IMR-90 (cell line): ENCODE measurements at regions not wholly inside any gene's neighbourhood (a gene's known extent, or its start where the extent isn't known, plus 50 kb on each side); places are given as distances from the start of the nearest gene placed in this dataset.

Source experiments
- ATAC-seq: fragments of 200-7000 bp; cut with Tn5 transposase; 2 replicates; pipeline ENCODE4 v1.9.1; 2020; ENCODE audit warnings: low read depth, mild to moderate bottlenecking, moderate library complexity
- BruUV-seq: library from RNA; stranded (reverse); fragments of 400-500 nt; replicated peaks from 2 replicates; lab custom pipeline; 2021; lab: Mats Ljungman, UMichigan
- CTCF ChIA-PET: fragments of 300-600 bp; formaldehyde crosslinking; extraction: SDS; loops from one replicate; lab custom pipeline; 2021; ENCODE audit warnings: antibody characterized with exemption; lab: Yijun Ruan, JAX
- POLR2A ChIA-PET: fragments of 300-600 bp; sonication (Branson Sonifier 250); formaldehyde crosslinking; loops from one replicate; lab custom pipeline; 2022; ENCODE audit warnings: antibody characterized with exemption; ENCODE audit not compliant: unreplicated experiment; lab: Charles Lee
- DNase-seq: peaks from one replicate; pipeline ENCODE4 v3.0.0; 2013
- H2AFZ ChIP-seq: replicated peaks from 2 replicates; pipeline ENCODE3; 2013; ENCODE audit warnings: low read length, mild to moderate bottlenecking; ENCODE audit not compliant: poor library complexity
- H2AK5ac ChIP-seq: 2 replicates; pipeline ENCODE4 v1.6.1; 2013; ENCODE audit warnings: low read depth, low read length, inconsistent platforms
- H2AK9ac ChIP-seq: replicated peaks from 2 replicates; pipeline ENCODE3; 2013; ENCODE audit warnings: mild to moderate bottlenecking, low read depth, low read length, moderate library complexity; ENCODE audit not compliant: poor library complexity
- H2BK120ac ChIP-seq: 2 replicates; pipeline ENCODE4 v1.6.1; 2013; ENCODE audit warnings: low read depth, low read length, inconsistent platforms
- H2BK15ac ChIP-seq: 3 replicates; pipeline ENCODE4 v1.6.1; 2013; ENCODE audit warnings: low read depth, low read length, inconsistent platforms
- H2BK20ac ChIP-seq: 2 replicates; pipeline ENCODE4 v1.6.1; 2013; ENCODE audit warnings: low read depth, mild to moderate bottlenecking, inconsistent platforms, low read length, moderate library complexity
- H2BK5ac ChIP-seq: 2 replicates; pipeline ENCODE4 v1.6.1; 2013; ENCODE audit warnings: mild to moderate bottlenecking, low read depth, low read length, inconsistent platforms; ENCODE audit not compliant: poor library complexity, severe bottlenecking
- H3K14ac ChIP-seq: replicated peaks from 2 replicates; pipeline ENCODE4 v1.6.1; 2013; ENCODE audit warnings: low read depth, low read length, inconsistent platforms
- H3K18ac ChIP-seq: 2 replicates; pipeline ENCODE4 v1.6.1; 2013; ENCODE audit warnings: low read depth, low read length, control low read depth
- H3K23ac ChIP-seq: 2 replicates; pipeline ENCODE4 v1.6.1; 2013; ENCODE audit warnings: low read depth, low read length, inconsistent platforms
- H3K27ac ChIP-seq: 2 replicates; pipeline ENCODE4 v1.5.1; 2013; ENCODE audit warnings: mild to moderate bottlenecking, control low read depth, low read length; ENCODE audit not compliant: insufficient read depth
- H3K27me3 ChIP-seq: 2 replicates; pipeline ENCODE4 v1.6.1; 2013; ENCODE audit warnings: low read length; ENCODE audit not compliant: control insufficient read depth, insufficient read depth
- H3K36me3 ChIP-seq: 2 replicates; pipeline ENCODE4 v1.6.1; 2013; ENCODE audit warnings: low read length, mixed read lengths; ENCODE audit not compliant: control insufficient read depth, insufficient read depth
- H3K4ac ChIP-seq: 2 replicates; pipeline ENCODE4 v1.6.1; 2013; ENCODE audit warnings: low read depth, low read length, inconsistent platforms
- H3K4me1 ChIP-seq: 2 replicates; pipeline ENCODE4 v1.6.1; 2013; ENCODE audit warnings: low read length, mixed read lengths; ENCODE audit not compliant: control insufficient read depth, insufficient read depth
- H3K4me2 ChIP-seq: 2 replicates; pipeline ENCODE4 v1.6.1; 2013; ENCODE audit warnings: low read depth, mild to moderate bottlenecking, control low read depth, low read length, moderate library complexity
- H3K4me3 ChIP-seq: 2 replicates; pipeline ENCODE4 v1.5.1; 2013; ENCODE audit warnings: low read depth, mild to moderate bottlenecking, control low read depth, low read length, moderate library complexity; ENCODE audit not compliant: insufficient read depth
- H3K56ac ChIP-seq: 2 replicates; pipeline ENCODE4 v1.6.1; 2013; ENCODE audit warnings: low read length, inconsistent platforms; ENCODE audit not compliant: insufficient read depth; ENCODE audit errors: extremely low read depth
- H3K79me1 ChIP-seq, 2 experiments: 2 replicates each; pipeline ENCODE4 v1.6.1; 2013; ENCODE audit warnings: low read length in 2 of 2, inconsistent platforms in 1 of 2, low read depth in 1 of 2
- H3K9ac ChIP-seq: 2 replicates; pipeline ENCODE4 v1.6.1; 2013; ENCODE audit warnings: low read depth, low read length, control low read depth
- H3K9me1 ChIP-seq: 2 replicates; pipeline ENCODE4 v1.6.1; 2013; ENCODE audit warnings: low read length, inconsistent platforms; ENCODE audit not compliant: insufficient read depth
- H3K9me3 ChIP-seq: 2 replicates; pipeline ENCODE4 v1.6.1; 2013; ENCODE audit warnings: low read length; ENCODE audit not compliant: control insufficient read depth, insufficient read depth
- H4K20me1 ChIP-seq: 2 replicates; pipeline ENCODE4 v1.6.1; 2013; ENCODE audit warnings: low read length, inconsistent platforms; ENCODE audit not compliant: insufficient read depth
- H4K5ac ChIP-seq: 2 replicates; pipeline ENCODE4 v1.6.1; 2013; ENCODE audit warnings: mild to moderate bottlenecking, low read depth, low read length, control low read depth
- H4K8ac ChIP-seq, 2 experiments: 2 replicates each; pipeline ENCODE4 v1.6.1; 2013; ENCODE audit warnings: low read depth in 2 of 2, low read length in 2 of 2, control low read depth in 1 of 2, inconsistent platforms in 1 of 2
- H4K91ac ChIP-seq: 2 replicates; pipeline ENCODE4 v1.6.1; 2013; ENCODE audit warnings: low read depth, low read length, inconsistent platforms; ENCODE audit not compliant: insufficient read depth
- BHLHE40 ChIP-seq: fragments of 150-350 bp; IDR thresholded peaks from 2 replicates; pipeline ENCODE4 v1.6.1; 2016; ENCODE audit warnings: mild to moderate bottlenecking, low read depth, low read length
- CEBPB ChIP-seq: IDR thresholded peaks from 2 replicates; pipeline ENCODE4 v1.6.1; 2012; ENCODE audit warnings: low read depth, low read length, improper control_type of control experiment
- CHD1 ChIP-seq: IDR thresholded peaks from 2 replicates; pipeline ENCODE4 v1.6.1; 2012; ENCODE audit warnings: low read depth, low read length, improper control_type of control experiment
- CTCF ChIP-seq: conservative IDR thresholded peaks from 2 replicates; pipeline ENCODE4 v1.5.1; 2012; ENCODE audit warnings: mild to moderate bottlenecking, low read depth, low read length, improper control_type of control experiment
- ELK1 ChIP-seq: fragments of 150-350 bp; IDR thresholded peaks from 2 replicates; pipeline ENCODE4 v1.6.1; 2016; ENCODE audit warnings: low read depth, mild to moderate bottlenecking, low read length, moderate library complexity, borderline replicate concordance
- FOS ChIP-seq: fragments of 150-350 bp; IDR thresholded peaks from 2 replicates; pipeline ENCODE4 v1.6.1; 2016; ENCODE audit warnings: low read depth, low read length
- MAZ ChIP-seq: IDR thresholded peaks from 2 replicates; pipeline ENCODE4 v1.6.1; 2012; ENCODE audit warnings: low read depth, mild to moderate bottlenecking, low read length, improper control_type of control experiment, moderate library complexity, borderline replicate concordance
- MXI1 ChIP-seq: IDR thresholded peaks from 2 replicates; pipeline ENCODE4 v1.6.1; 2012; ENCODE audit warnings: low read depth, mild to moderate bottlenecking, low read length, moderate library complexity, borderline replicate concordance
- NFE2L2 ChIP-seq: fragments of 150-350 bp; IDR thresholded peaks from 2 replicates; pipeline ENCODE4 v1.6.1; 2016; ENCODE audit warnings: low read depth, mild to moderate bottlenecking, low read length
- POLR2A ChIP-seq: IDR thresholded peaks from 2 replicates; pipeline ENCODE4 v1.6.1; 2012; ENCODE audit warnings: mild to moderate bottlenecking, low read depth, low read length
- RAD21 ChIP-seq: IDR thresholded peaks from 2 replicates; pipeline ENCODE4 v1.6.1; 2012; ENCODE audit warnings: low read length, improper control_type of control experiment
- RCOR1 ChIP-seq: IDR thresholded peaks from 2 replicates; pipeline ENCODE4 v1.6.1; 2012; ENCODE audit warnings: mild to moderate bottlenecking, low read length, improper control_type of control experiment; ENCODE audit not compliant: insufficient replicate concordance
- RFX5 ChIP-seq: IDR thresholded peaks from 2 replicates; pipeline ENCODE4 v1.8.0; 2012; ENCODE audit warnings: low read depth, mild to moderate bottlenecking, low read length, moderate library complexity
- USF2 ChIP-seq: fragments of 150-350 bp; IDR thresholded peaks from 2 replicates; pipeline ENCODE4 v1.6.1; 2017; ENCODE audit warnings: mild to moderate bottlenecking, antibody characterized with exemption, low read length, low read depth
- WGBS, 2 experiments: methylation state at CpG; one replicate each; pipeline versions ENCODE4 v1.1.5 to v1.1.7; 2013; ENCODE audit warnings: missing lambda C conversion rate in 2 of 2; ENCODE audit not compliant: insufficient read length in 1 of 2; ENCODE audit errors: extremely low coverage in 2 of 2; 5-methylcytosine and 5-hydroxymethylcytosine counted together
- dilution Hi-C: fragments of 300-500 bp; cut with HindIII; formaldehyde crosslinking; loops from one replicate; pipeline ENCODE4 v1.14.3; 2018; ENCODE audit warnings: low sequenced_read_pairs; ENCODE audit not compliant: unreplicated experiment
- in situ Hi-C: fragments of 300-500 bp; cut with MboI; formaldehyde crosslinking; loops from 3 replicates; pipeline ENCODE4 v1.14.3; 2019; ENCODE audit warnings: low sequenced_read_pairs, inconsistent platforms, mixed read lengths
- intact Hi-C: fragments of 100-400 bp; cut with micrococcal nuclease; formaldehyde crosslinking; loops from 2 replicates; pipeline ENCODE4 v1.10.0; 2022

- ChIA-PET CTCF (no interaction called here), POLR2A (no interaction called here)
- no peak overlapping the region for H3K14ac ChIP-seq
- H3K27ac ChIP-seq, result no peak overlapping the region
- H3K9me3 ChIP-seq, result no peaks in the 10 kb centered on the region
- H3K56ac ChIP-seq, result no peak overlapping the region
- peaks cover 4% of the 10 kb centered on the region for H3K27me3 ChIP-seq
- H3K4me2 ChIP-seq, result no peak overlapping the region
- in situ Hi-C loops, result no loop called here
- no peaks in the 10 kb centered on the region for H3K79me1 ChIP-seq
- H3K4me1 ChIP-seq, result peaks cover 14% of the 10 kb centered on the region
- no peak overlapping the region for H3K4ac ChIP-seq
- H2BK120ac ChIP-seq, result no peak overlapping the region
- H3K23ac ChIP-seq, result no peak overlapping the region
- dilution Hi-C loops, result no loop called here
- H4K20me1 ChIP-seq, result no peaks in the 10 kb centered on the region
- H4K5ac ChIP-seq, result no peak overlapping the region
- H4K91ac ChIP-seq, result no peak overlapping the region
- intact Hi-C loops, result no loop called here
- H2BK5ac ChIP-seq, result no peak overlapping the region
- no peak overlapping the region for H3K18ac ChIP-seq
- no peak overlapping the region for H2AFZ ChIP-seq
- no peak overlapping the region for H2BK15ac ChIP-seq
- H2BK20ac ChIP-seq, result no peak overlapping the region
- H4K8ac ChIP-seq, result no peak overlapping the region
- H3K9ac ChIP-seq, result no peak overlapping the region
- no CpG with 5 or more reads among the region's 2 CpGs for WGBS, 2 experiments
- no peak overlapping the region for H3K4me3 ChIP-seq
- BruUV-seq, result no TSS peak
- H3K9me1 ChIP-seq, result peaks cover 3% of the 10 kb centered on the region; the same call in 1 of the 2 replicates
- no peak for ATAC-seq
- TF ChIP-seq FOS, result no peak
- TF ChIP-seq CTCF, result no peak
- no peak for TF ChIP-seq NFE2L2
- no peak for TF ChIP-seq RCOR1
- no peak for TF ChIP-seq MXI1
- TF ChIP-seq ELK1, result no peak
- TF ChIP-seq POLR2A, result no peak
- no peak for TF ChIP-seq BHLHE40
- no peak for TF ChIP-seq MAZ
- no peak for TF ChIP-seq RAD21
- TF ChIP-seq RFX5, result no peak
- TF ChIP-seq CHD1, result no peak
- no peak for TF ChIP-seq CEBPB
- TF ChIP-seq USF2, result no peak
- no peak overlapping the region for H2AK9ac ChIP-seq
- H3K36me3 ChIP-seq, result no peaks in the 10 kb centered on the region
- DNase-seq, result no peak
- H2AK5ac ChIP-seq, result no peak overlapping the region
These were observed 61.2 kb upstream of the PELI1 start for GRCh38 chr2:64205415-64205814.
